Activated B cell treated with CpG ODN at 0.5 μM for 24 hours (primary cell): ENCODE measurements at regions not wholly inside any gene's neighbourhood (a gene's known extent, or its start where the extent isn't known, plus 50 kb on each side); places are given as distances from the start of the nearest gene placed in this dataset.

Source experiments
- ATAC-seq: fragments of 200-7000 bp; cut with Tn5 transposase; one replicate; pipeline ENCODE4 v1.10.0; 2021; ENCODE audit warnings: low read depth, mild to moderate bottlenecking, moderate library complexity
- CTCF ChIA-PET: fragments of 350-600 bp; sonication (Branson Sonifier 250); formaldehyde crosslinking; loops from one replicate; lab custom pipeline; 2021; ENCODE audit warnings: antibody characterized with exemption; lab: Charles Lee
- POLR2A ChIA-PET: fragments of 350-600 bp; sonication (Branson Sonifier 250); formaldehyde crosslinking; loops from one replicate; lab custom pipeline; 2021; ENCODE audit warnings: antibody characterized with exemption; lab: Charles Lee
- DNase-seq: peaks from one replicate; pipeline ENCODE4 v3.0.0; 2022
- H3K27ac Mint-ChIP-seq: one replicate; pipeline ENCODE4 v1.8.0; 2020; ENCODE audit warnings: mixed read lengths
- H3K27me3 Mint-ChIP-seq: one replicate; pipeline ENCODE4 v1.8.0; 2021; ENCODE audit warnings: mixed read lengths
- H3K36me3 Mint-ChIP-seq: one replicate; pipeline ENCODE4 v1.8.0; 2021; ENCODE audit warnings: low read depth, mixed read lengths
- H3K4me1 Mint-ChIP-seq: one replicate; pipeline ENCODE4 v1.8.0; 2021; ENCODE audit warnings: mixed read lengths
- H3K4me3 Mint-ChIP-seq: one replicate; pipeline ENCODE4 v1.8.0; 2020; ENCODE audit warnings: mild to moderate bottlenecking, mixed read lengths
- H3K9me3 Mint-ChIP-seq: one replicate; pipeline ENCODE4 v1.8.0; 2020; ENCODE audit warnings: mixed read lengths
- intact Hi-C: fragments of 100-400 bp; cut with micrococcal nuclease; formaldehyde crosslinking; loops from one replicate; pipeline ENCODE4 v1.15.1; 2024
- TF ChIP-seq, protein P1 (sequence below): fragments of 200-600 bp; IDR thresholded peaks from one replicate; pipeline ENCODE4 v1.8.0; 2022; ENCODE audit warnings: antibody characterized with exemption, mild to moderate bottlenecking

- Mint-ChIP-seq H3K27ac (no peak overlapping the region), H3K4me1 (no peaks in the 10 kb centered on the region), H3K9me3 (no peaks in the 10 kb centered on the region), H3K27me3 (no peaks in the 10 kb centered on the region), H3K36me3 (no peaks in the 10 kb centered on the region), H3K4me3 (no peak overlapping the region)
- ATAC-seq, result no peak
- TF ChIP-seq, protein P1, sequence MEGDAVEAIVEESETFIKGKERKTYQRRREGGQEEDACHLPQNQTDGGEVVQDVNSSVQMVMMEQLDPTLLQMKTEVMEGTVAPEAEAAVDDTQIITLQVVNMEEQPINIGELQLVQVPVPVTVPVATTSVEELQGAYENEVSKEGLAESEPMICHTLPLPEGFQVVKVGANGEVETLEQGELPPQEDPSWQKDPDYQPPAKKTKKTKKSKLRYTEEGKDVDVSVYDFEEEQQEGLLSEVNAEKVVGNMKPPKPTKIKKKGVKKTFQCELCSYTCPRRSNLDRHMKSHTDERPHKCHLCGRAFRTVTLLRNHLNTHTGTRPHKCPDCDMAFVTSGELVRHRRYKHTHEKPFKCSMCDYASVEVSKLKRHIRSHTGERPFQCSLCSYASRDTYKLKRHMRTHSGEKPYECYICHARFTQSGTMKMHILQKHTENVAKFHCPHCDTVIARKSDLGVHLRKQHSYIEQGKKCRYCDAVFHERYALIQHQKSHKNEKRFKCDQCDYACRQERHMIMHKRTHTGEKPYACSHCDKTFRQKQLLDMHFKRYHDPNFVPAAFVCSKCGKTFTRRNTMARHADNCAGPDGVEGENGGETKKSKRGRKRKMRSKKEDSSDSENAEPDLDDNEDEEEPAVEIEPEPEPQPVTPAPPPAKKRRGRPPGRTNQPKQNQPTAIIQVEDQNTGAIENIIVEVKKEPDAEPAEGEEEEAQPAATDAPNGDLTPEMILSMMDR, result no peak
- POLR2A ChIA-PET, result no interaction called here
- CTCF ChIA-PET, result interaction anchor here (1.2 kb wide), 1 partner anchor 1069 kb away, joined by 5 read pairs; no protein-coding TSS in a partner anchor
- intact Hi-C loops, result loop anchor here (5.0 to 10.0 kb wide), 2 partner anchors 197 to 1070 kb away; partner anchors contain the start of gene HS3ST1
- DNase-seq, result no peak
Measured at GRCh38 chr4:11624370-11624769, 195.7 kb upstream of the HS3ST1 start.

- Mint-ChIP-seq H3K4me1 (peaks cover 4% of the 10 kb centered on the region), H3K4me3 (no peak overlapping the region), H3K36me3 (no peaks in the 10 kb centered on the region), H3K27ac (no peak overlapping the region), H3K9me3 (no peaks in the 10 kb centered on the region), H3K27me3 (no peaks in the 10 kb centered on the region)
- ATAC-seq (no peak), DNase-seq (no peak)
- intact Hi-C loops, result loop anchor here (1.0 to 10.0 kb wide), 3 partner anchors 196 to 1069 kb away; partner anchors contain the start of gene HS3ST1
- POLR2A ChIA-PET, result no interaction called here
- TF ChIP-seq, protein P1, result no peak
- CTCF ChIA-PET, result interaction anchor here (1.2 kb wide), 1 partner anchor 1068 kb away, joined by 5 read pairs; no protein-coding TSS in a partner anchor
Measured at GRCh38 chr4:11623726-11624037, 195.0 kb upstream of the HS3ST1 start.

DNA sequence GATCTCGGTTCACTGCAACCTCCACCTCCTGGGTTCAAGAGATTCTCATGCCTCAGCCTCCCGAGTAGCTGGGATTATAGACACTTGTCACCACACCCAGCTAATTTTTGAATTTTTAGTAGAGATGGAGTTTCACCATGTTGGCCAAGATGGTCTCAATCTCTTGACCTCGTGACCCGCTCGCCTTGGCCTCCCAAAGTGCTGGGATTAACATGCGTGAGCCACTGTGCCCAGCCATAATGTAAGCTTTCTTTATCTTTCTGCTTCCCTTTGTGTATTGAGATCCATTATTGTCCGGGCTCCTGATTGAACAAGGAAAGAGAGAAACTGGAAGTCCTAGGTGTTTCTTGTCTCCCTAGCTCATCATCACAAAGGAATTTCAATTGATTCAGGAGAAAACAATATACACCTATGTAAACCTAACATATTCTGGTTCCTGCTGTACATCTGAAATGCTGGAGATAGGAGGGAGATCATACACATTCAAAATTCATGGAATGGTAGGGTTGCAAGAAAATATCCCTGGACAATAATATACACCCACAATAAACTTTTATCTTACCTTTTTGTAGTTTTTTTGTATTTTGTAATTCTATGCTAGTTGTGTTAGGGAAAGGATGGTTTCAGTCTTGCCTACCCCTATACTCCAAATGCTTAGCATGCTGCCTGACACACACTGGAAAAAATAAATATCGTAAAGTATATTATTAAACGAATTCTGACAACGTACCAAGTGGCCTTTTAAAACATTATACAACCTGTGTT lies 194.4 kb upstream of the HS3ST1 start:
- Mint-ChIP-seq H3K4me3 (no peak overlapping the region), H3K27me3 (no peaks in the 10 kb centered on the region), H3K36me3 (no peaks in the 10 kb centered on the region), H3K4me1 (peaks cover 8% of the 10 kb centered on the region), H3K27ac (no peak overlapping the region), H3K9me3 (no peaks in the 10 kb centered on the region)
- intact Hi-C loops, result loop anchor here (1.0 to 10.0 kb wide), 3 partner anchors 196 to 1068 kb away; partner anchors contain the start of gene HS3ST1
- DNase-seq (no peak), ATAC-seq (no peak)
- CTCF ChIA-PET, result no interaction called here
- POLR2A ChIA-PET, result no interaction called here
- TF ChIP-seq, protein P1, result no peak

- intact Hi-C loops, result loop anchor here (5.0 to 10.0 kb wide), 2 partner anchors 194 to 1066 kb away; partner anchors contain the start of gene HS3ST1
Measured at GRCh38 chr4:11620861-11621260, 192.2 kb upstream of the HS3ST1 start.

More at GRCh38 chr4:11620861-11621260, 192.2 kb upstream of the HS3ST1 start:
- H3K4me3 Mint-ChIP-seq, result no peak overlapping the region
- H3K27me3 Mint-ChIP-seq, result no peaks in the 10 kb centered on the region
- no peak overlapping the region for H3K27ac Mint-ChIP-seq
- no peaks in the 10 kb centered on the region for H3K36me3 Mint-ChIP-seq
- H3K4me1 Mint-ChIP-seq, result peaks cover 8% of the 10 kb centered on the region
- no peak for ATAC-seq
- TF ChIP-seq, protein P1, result no peak
- no peaks in the 10 kb centered on the region for H3K9me3 Mint-ChIP-seq
- CTCF ChIA-PET, result no interaction called here
- no peak for DNase-seq
- POLR2A ChIA-PET, result no interaction called here
